ENCODE measurements at regions not wholly inside any gene's neighbourhood (a gene's known extent, or its start where the extent isn't known, plus 50 kb on each side); places are given as distances from the start of the nearest gene placed in this dataset.

- no peak for DNase-seq (ENCODE audit: low spot score)
- Mint-ChIP-seq H3K4me1 (ENCODE audit: unreplicated experiment) (no peaks in the 10 kb centered on the region), H3K4me3 (ENCODE audit: unreplicated experiment) (no peak overlapping the region), H3K27me3 (ENCODE audit: unreplicated experiment) (peaks cover 2% of the 10 kb centered on the region), H3K36me3 (ENCODE audit: low read depth, unreplicated experiment) (no peaks in the 10 kb centered on the region), H3K9me3 (ENCODE audit: unreplicated experiment) (no peaks in the 10 kb centered on the region), H3K27ac (ENCODE audit: unreplicated experiment) (no peak overlapping the region)
- TF ChIP-seq, protein P1, sequence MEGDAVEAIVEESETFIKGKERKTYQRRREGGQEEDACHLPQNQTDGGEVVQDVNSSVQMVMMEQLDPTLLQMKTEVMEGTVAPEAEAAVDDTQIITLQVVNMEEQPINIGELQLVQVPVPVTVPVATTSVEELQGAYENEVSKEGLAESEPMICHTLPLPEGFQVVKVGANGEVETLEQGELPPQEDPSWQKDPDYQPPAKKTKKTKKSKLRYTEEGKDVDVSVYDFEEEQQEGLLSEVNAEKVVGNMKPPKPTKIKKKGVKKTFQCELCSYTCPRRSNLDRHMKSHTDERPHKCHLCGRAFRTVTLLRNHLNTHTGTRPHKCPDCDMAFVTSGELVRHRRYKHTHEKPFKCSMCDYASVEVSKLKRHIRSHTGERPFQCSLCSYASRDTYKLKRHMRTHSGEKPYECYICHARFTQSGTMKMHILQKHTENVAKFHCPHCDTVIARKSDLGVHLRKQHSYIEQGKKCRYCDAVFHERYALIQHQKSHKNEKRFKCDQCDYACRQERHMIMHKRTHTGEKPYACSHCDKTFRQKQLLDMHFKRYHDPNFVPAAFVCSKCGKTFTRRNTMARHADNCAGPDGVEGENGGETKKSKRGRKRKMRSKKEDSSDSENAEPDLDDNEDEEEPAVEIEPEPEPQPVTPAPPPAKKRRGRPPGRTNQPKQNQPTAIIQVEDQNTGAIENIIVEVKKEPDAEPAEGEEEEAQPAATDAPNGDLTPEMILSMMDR (IDR thresholded peaks at IDR 0.05; ENCODE audit: unreplicated experiment), result no peak
Observed at GRCh38 chr6:105601541-105602236, 198.8 kb upstream of the PREP start.

DNA sequence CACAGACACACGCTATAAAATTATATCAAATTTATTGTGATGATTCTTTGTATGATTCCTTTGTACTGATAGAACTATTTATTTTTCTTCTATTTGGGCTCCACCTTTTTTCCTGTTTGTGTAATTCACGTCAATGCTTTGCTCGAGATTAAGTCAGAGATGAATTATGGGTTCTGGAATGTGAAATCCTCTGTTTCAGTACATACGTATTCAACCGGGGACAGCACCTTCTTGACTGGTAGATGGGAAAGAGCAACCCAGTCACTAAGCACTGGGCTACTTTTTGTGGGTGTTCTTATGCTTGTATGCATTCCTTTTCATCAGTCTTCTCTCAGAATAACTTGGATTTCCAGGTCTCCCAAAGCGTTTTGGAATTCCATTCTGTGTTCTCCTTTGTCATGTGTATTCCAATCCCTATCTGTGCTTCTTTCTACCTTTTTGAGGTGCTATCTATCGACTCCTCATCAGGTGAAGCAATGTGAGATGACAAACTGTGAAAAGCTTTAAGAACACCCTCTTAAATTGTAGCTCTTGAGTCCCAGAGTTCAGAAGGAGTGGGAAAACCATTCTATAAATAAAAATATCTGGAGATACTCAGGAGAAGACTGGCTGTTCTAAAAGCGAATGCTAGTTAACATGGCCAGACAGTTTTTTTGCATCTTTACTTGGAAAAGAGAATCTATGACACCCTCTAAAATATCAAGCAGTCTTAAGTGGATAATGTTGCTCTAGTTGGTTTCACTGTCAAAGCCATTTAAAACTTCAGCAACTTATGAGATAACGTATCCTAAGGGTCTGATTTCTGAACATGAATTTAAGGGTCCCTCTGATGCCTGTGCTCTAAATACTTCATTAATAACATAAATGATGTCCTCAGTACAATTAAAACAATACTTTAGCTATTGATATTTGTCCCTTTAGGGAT lies 197.7 kb upstream of the PREP start:
- Mint-ChIP-seq H3K27me3 (ENCODE audit: unreplicated experiment) (peaks cover 2% of the 10 kb centered on the region), H3K4me3 (ENCODE audit: unreplicated experiment) (no peak overlapping the region), H3K4me1 (ENCODE audit: unreplicated experiment) (no peaks in the 10 kb centered on the region), H3K27ac (ENCODE audit: unreplicated experiment) (no peak overlapping the region), H3K36me3 (ENCODE audit: low read depth, unreplicated experiment) (no peaks in the 10 kb centered on the region), H3K9me3 (ENCODE audit: unreplicated experiment) (no peaks in the 10 kb centered on the region)
- TF ChIP-seq, protein P1 (IDR thresholded peaks at IDR 0.05; ENCODE audit: unreplicated experiment), result no peak
- no peak for DNase-seq (ENCODE audit: low spot score)

DNA sequence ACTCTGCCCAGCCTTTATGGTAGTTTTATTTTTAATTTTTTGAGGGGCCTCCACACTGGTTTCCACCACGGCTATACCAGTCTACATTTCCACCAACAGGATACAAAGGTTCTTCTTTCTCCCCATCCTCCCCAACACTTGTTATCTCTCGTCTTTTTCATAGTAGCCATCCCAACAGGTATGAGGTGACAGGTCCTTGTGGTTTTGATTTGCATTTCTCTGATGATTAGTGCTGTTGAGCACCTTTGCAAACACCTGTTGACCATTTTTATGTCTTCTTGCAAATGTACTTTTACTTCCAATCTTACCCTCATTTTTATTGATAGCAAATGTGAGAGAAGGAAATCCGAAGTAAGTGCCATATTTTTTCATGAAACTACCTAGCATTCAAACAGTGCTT lies 195.4 kb upstream of the PREP start:
- no peak for DNase-seq (ENCODE audit: low spot score)
- H3K4me1 Mint-ChIP-seq (ENCODE audit: unreplicated experiment), result peaks cover 14% of the 10 kb centered on the region
- H3K27me3 Mint-ChIP-seq (ENCODE audit: unreplicated experiment), result peaks cover 2% of the 10 kb centered on the region
- TF ChIP-seq, protein P1 (IDR thresholded peaks at IDR 0.05; ENCODE audit: unreplicated experiment), result no peak
- no peaks in the 10 kb centered on the region for H3K36me3 Mint-ChIP-seq (ENCODE audit: low read depth, unreplicated experiment)
- no peaks in the 10 kb centered on the region for H3K9me3 Mint-ChIP-seq (ENCODE audit: unreplicated experiment)
- H3K27ac Mint-ChIP-seq (ENCODE audit: unreplicated experiment), result no peak overlapping the region
- no peak overlapping the region for H3K4me3 Mint-ChIP-seq (ENCODE audit: unreplicated experiment)

GRCh38 chr6:105596284-105596755 lies 193.4 kb upstream of the PREP start:
- Mint-ChIP-seq H3K4me3 (ENCODE audit: unreplicated experiment) (no peak overlapping the region), H3K4me1 (ENCODE audit: unreplicated experiment) (peaks cover 21% of the 10 kb centered on the region), H3K9me3 (ENCODE audit: unreplicated experiment) (no peaks in the 10 kb centered on the region), H3K36me3 (ENCODE audit: low read depth, unreplicated experiment) (no peaks in the 10 kb centered on the region), H3K27me3 (ENCODE audit: unreplicated experiment) (peaks cover 3% of the 10 kb centered on the region), H3K27ac (ENCODE audit: unreplicated experiment) (no peak overlapping the region)
- DNase-seq (ENCODE audit: low spot score), result no peak
- TF ChIP-seq, protein P1 (IDR thresholded peaks at IDR 0.05; ENCODE audit: unreplicated experiment), result no peak
